ENCODE measurements at regions not wholly inside any gene's neighbourhood (a gene's known extent, or its start where the extent isn't known, plus 50 kb on each side); places are given as distances from the start of the nearest gene placed in this dataset.
"Not testable (repeated sequence)": the region's sequence is repeated elsewhere in the genome, so short reads cannot be mapped to it uniquely, and the experiment has no call there.

DNA sequence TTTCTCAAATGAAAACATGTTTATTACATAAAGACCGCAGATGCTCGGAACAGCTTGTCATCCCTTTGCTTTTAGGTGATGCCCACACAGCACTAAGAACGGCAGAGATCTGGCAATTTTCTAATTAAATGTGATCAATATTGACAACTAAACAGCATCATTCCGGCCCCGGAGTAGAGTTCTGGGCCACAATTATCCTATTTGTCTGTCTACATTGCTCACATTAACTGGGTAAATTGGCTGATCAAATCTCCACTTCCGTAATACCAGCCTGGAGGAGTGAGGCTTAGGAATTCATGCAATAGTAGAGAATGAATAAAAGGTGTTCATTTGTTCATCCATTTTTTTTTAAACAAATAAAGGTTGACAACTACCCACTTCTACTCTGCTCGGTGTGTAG is 245.1 kb upstream of the C9orf72 start:
- no peak for DNase-seq (ENCODE audit: low read depth)
- TF ChIP-seq, protein P1, sequence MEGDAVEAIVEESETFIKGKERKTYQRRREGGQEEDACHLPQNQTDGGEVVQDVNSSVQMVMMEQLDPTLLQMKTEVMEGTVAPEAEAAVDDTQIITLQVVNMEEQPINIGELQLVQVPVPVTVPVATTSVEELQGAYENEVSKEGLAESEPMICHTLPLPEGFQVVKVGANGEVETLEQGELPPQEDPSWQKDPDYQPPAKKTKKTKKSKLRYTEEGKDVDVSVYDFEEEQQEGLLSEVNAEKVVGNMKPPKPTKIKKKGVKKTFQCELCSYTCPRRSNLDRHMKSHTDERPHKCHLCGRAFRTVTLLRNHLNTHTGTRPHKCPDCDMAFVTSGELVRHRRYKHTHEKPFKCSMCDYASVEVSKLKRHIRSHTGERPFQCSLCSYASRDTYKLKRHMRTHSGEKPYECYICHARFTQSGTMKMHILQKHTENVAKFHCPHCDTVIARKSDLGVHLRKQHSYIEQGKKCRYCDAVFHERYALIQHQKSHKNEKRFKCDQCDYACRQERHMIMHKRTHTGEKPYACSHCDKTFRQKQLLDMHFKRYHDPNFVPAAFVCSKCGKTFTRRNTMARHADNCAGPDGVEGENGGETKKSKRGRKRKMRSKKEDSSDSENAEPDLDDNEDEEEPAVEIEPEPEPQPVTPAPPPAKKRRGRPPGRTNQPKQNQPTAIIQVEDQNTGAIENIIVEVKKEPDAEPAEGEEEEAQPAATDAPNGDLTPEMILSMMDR (IDR thresholded peaks at IDR 0.05; ENCODE audit: insufficient read depth, low read length, poor library complexity, severe bottlenecking), result no peak
- Histone ChIP-seq H3K36me3 (ENCODE audit: control insufficient read depth, insufficient read depth, low read length) (no peaks in the 10 kb centered on the region), H3K4me3 (ENCODE audit: low read depth, low read length) (no peak overlapping the region), H3K27me3 (ENCODE audit: control insufficient read depth, insufficient read depth, low read length) (no peaks in the 10 kb centered on the region)

DNA sequence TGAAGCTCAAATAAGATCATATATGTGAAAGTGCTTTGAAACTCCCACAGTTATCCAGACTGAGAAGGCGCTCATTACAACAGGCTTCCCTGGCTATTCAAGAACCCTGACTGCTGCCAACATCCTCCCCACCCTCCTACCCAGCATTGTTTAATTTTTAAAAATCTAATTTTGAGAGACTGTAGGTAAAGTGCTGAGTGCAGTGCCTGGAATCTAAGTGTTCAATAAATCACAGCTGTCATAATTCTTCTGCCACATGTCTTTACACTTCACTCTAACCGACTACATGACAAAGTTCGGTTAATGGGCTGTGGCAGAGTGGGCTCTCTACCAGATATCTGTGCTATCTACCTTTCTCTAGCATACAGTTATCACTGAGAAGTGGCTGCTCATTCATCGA is 255.6 kb upstream of the C9orf72 start:
- no peaks in the 10 kb centered on the region for H3K36me3 ChIP-seq (ENCODE audit: control insufficient read depth, insufficient read depth, low read length)
- no peaks in the 10 kb centered on the region for H3K27me3 ChIP-seq (ENCODE audit: control insufficient read depth, insufficient read depth, low read length)
- TF ChIP-seq, protein P1 (IDR thresholded peaks at IDR 0.05; ENCODE audit: insufficient read depth, low read length, poor library complexity, severe bottlenecking), result no peak
- no peak for DNase-seq (ENCODE audit: low read depth)
- H3K4me3 ChIP-seq (ENCODE audit: low read depth, low read length), result no peak overlapping the region

DNA sequence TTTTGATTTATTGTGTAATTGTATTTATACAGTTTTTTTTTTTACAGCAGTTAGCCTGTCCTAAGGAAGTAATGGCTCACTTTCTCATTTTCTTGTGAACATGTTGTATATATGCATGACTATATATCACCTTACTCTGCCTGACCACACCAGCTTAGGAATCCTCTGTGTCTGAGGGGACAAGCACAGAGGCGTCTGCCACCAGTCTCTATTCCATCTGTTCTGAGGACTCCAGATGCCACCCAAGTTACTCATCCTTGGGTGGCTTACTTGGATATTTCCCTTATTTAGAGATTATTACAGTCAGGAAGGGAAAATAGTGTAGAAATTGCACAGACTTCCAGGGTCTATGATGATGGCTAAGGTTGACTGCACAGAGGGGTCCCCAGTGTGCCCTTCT is 256.3 kb upstream of the C9orf72 start:
- Histone ChIP-seq H3K4me3 (ENCODE audit: low read depth, low read length) (no peak overlapping the region), H3K36me3 (ENCODE audit: control insufficient read depth, insufficient read depth, low read length) (no peaks in the 10 kb centered on the region), H3K27me3 (ENCODE audit: control insufficient read depth, insufficient read depth, low read length) (no peaks in the 10 kb centered on the region)
- TF ChIP-seq, protein P1 (IDR thresholded peaks at IDR 0.05; ENCODE audit: insufficient read depth, low read length, poor library complexity, severe bottlenecking), result no peak
- DNase-seq (ENCODE audit: low read depth), result no peak

DNA sequence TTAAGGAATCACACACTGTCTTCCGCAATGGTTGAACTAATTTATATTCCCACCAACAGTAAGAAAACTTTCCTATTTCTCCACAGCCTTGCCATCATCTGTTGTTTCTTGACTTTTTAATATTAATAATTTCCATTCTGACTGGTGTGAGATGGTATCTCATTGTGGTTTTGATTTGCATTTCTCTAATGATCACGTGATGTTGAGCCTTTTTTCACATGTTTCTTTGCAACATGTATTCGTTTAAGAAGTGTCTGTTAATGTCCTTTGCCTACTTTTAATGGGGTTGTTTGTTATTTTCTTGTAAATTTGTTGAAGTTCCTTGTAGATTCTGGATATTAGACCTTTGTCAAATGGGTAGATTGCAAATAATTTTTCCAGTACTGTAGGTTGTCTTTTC is 258.8 kb upstream of the C9orf72 start:
- not testable (repeated sequence) for H3K36me3 ChIP-seq (ENCODE audit: control insufficient read depth, insufficient read depth, low read length); H3K4me3 ChIP-seq (ENCODE audit: low read depth, low read length); DNase-seq (ENCODE audit: low read depth); H3K27me3 ChIP-seq (ENCODE audit: control insufficient read depth, insufficient read depth, low read length)

DNA sequence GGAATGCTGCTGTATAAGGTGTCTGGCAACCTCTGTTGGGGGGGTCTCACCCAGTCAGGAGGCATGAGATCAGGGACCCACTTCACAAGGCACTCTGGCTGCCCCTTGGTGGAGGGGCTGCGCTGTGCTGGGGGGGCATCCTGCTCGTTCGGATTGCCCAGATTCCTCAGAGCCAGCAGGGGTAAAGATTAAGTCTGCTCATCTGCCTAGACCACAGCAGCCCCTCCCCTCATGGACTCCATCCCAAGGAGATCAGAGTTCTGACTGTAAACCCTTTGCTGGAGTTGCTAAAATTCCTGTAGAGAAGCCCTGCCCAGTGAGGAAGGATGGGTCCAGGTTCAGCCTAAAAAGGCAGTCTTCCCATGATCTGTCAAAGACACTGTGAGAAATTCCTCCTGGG is 262.0 kb upstream of the C9orf72 start:
- Histone ChIP-seq H3K36me3 (ENCODE audit: control insufficient read depth, insufficient read depth, low read length) (no peaks in the 10 kb centered on the region), H3K4me3 (ENCODE audit: low read depth, low read length) (no peak overlapping the region), H3K27me3 (ENCODE audit: control insufficient read depth, insufficient read depth, low read length) (no peaks in the 10 kb centered on the region)
- DNase-seq (ENCODE audit: low read depth), result no peak
- TF ChIP-seq, protein P1 (IDR thresholded peaks at IDR 0.05; ENCODE audit: insufficient read depth, low read length, poor library complexity, severe bottlenecking), result no peak

DNA sequence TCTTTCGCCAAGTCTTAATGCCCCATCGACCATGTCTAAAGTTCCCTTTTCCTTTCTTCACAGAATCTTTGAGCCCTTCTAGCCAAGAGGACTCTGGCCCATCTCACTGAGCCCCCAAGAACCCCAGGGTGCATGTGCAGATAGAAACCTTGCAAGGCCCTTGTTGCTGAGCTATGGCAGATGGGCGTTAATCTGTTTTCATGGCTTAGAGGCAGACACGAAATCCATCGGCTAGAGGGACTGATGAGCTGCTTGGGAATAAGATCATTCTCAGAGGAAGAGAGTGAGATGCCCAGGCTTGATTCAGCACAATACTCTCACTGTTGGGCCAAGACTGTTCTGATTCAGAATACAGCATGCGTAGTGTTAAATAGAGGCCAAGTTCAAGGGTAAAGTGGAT is 262.5 kb upstream of the C9orf72 start:
- Histone ChIP-seq H3K4me3 (ENCODE audit: low read depth, low read length) (no peak overlapping the region), H3K27me3 (ENCODE audit: control insufficient read depth, insufficient read depth, low read length) (no peaks in the 10 kb centered on the region), H3K36me3 (ENCODE audit: control insufficient read depth, insufficient read depth, low read length) (no peaks in the 10 kb centered on the region)
- TF ChIP-seq, protein P1 (IDR thresholded peaks at IDR 0.05; ENCODE audit: insufficient read depth, low read length, poor library complexity, severe bottlenecking), result no peak
- DNase-seq (ENCODE audit: low read depth), result no peak

All from kidney epithelial cell (primary cell).